ENCODE measurements at regions not wholly inside any gene's neighbourhood (a gene's known extent, or its start where the extent isn't known, plus 50 kb on each side); places are given as distances from the start of the nearest gene placed in this dataset.

- no peak for TF ChIP-seq CTCF (conservative IDR thresholded peaks at IDR 0.05; ENCODE audit: low read depth, low read length)
- no peak for TF ChIP-seq EZH2 (IDR thresholded peaks at IDR 0.05; ENCODE audit: borderline replicate concordance, low read depth, low read length, poor library complexity, severe bottlenecking)
These were observed 549.3 kb downstream of the ARAP2 start for GRCh38 chr4:35695003-35695402.
